ENCODE measurements at regions not wholly inside any gene's neighbourhood (a gene's known extent, or its start where the extent isn't known, plus 50 kb on each side); places are given as distances from the start of the nearest gene placed in this dataset.

DNA sequence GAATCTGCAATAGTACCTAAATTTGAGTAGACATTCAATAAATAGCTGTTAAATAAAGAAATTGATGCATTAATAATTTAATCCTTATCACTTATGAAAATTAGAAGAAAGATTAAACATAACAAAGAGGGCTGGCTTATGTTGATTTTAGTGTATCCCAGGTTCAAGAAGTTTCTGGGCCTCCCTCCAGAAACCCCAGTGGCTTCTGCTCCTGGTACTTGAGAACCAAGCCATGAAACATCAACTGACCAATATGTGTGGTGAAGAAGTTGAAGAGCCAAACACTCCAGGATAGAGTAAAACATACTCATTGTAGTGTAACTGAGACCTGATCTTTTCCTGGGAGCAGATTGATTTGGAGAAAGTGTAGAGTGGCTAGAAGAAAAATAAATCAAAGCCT lies 1465.7 kb upstream of the PIK3C3 start:
- TF ChIP-seq, protein P1, sequence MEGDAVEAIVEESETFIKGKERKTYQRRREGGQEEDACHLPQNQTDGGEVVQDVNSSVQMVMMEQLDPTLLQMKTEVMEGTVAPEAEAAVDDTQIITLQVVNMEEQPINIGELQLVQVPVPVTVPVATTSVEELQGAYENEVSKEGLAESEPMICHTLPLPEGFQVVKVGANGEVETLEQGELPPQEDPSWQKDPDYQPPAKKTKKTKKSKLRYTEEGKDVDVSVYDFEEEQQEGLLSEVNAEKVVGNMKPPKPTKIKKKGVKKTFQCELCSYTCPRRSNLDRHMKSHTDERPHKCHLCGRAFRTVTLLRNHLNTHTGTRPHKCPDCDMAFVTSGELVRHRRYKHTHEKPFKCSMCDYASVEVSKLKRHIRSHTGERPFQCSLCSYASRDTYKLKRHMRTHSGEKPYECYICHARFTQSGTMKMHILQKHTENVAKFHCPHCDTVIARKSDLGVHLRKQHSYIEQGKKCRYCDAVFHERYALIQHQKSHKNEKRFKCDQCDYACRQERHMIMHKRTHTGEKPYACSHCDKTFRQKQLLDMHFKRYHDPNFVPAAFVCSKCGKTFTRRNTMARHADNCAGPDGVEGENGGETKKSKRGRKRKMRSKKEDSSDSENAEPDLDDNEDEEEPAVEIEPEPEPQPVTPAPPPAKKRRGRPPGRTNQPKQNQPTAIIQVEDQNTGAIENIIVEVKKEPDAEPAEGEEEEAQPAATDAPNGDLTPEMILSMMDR (IDR thresholded peaks at IDR 0.05), result no peak
- TF ChIP-seq POLR2A (IDR thresholded peaks at IDR 0.05), result no peak

Measured in testis (tissue), 2 donors.